Astrocyte (in vitro differentiated cells and primary cell): ENCODE measurements at regions not wholly inside any gene's neighbourhood (a gene's known extent, or its start where the extent isn't known, plus 50 kb on each side); places are given as distances from the start of the nearest gene placed in this dataset.

ENCODE experiments used
- DNase-seq: peaks from one replicate; pipeline ENCODE4 v3.0.0-alpha.2; 2010; ENCODE audit warnings: low read depth
- FAIRE-seq: peaks from 2 replicates; lab custom pipeline; 2011; peaks lifted over from hg19 to GRCh38; lab: Jason Lieb, UNC
- H2AFZ ChIP-seq: 2 replicates; pipeline ENCODE4 v1.6.0; 2012; ENCODE audit warnings: low read depth, low read length, inconsistent platforms
- H3K27ac ChIP-seq: 2 replicates; pipeline ENCODE4 v1.5.1; 2011; ENCODE audit warnings: low read depth, low read length, inconsistent platforms
- H3K27me3 ChIP-seq: 2 replicates; pipeline ENCODE4 v1.6.0; 2011; ENCODE audit warnings: low read length, inconsistent platforms; ENCODE audit not compliant: insufficient read depth
- H3K36me3 ChIP-seq: 2 replicates; pipeline ENCODE4 v1.5.1; 2011; ENCODE audit warnings: low read length, inconsistent platforms; ENCODE audit not compliant: insufficient read depth
- H3K4me1 ChIP-seq: 2 replicates; pipeline ENCODE4 v1.5.1; 2011; ENCODE audit warnings: low read length, inconsistent platforms; ENCODE audit not compliant: insufficient read depth
- H3K4me2 ChIP-seq: 2 replicates; pipeline ENCODE4 v1.6.0; 2012; ENCODE audit warnings: low read length, inconsistent platforms
- H3K4me3 ChIP-seq: 2 replicates; pipeline ENCODE4 v1.5.1; 2011; ENCODE audit warnings: low read depth, mild to moderate bottlenecking, low read length, inconsistent platforms; ENCODE audit not compliant: insufficient read depth
- H3K79me2 ChIP-seq: 2 replicates; pipeline ENCODE4 v1.6.0; 2012; ENCODE audit warnings: mild to moderate bottlenecking, low read length, inconsistent platforms; ENCODE audit not compliant: insufficient read depth
- H3K9ac ChIP-seq: 2 replicates; pipeline ENCODE4 v1.6.0; 2012; ENCODE audit warnings: mild to moderate bottlenecking, low read length, inconsistent platforms
- H3K9me3 ChIP-seq: 2 replicates; pipeline ENCODE4 v1.5.1; 2012; ENCODE audit warnings: low read depth, mild to moderate bottlenecking, low read length, inconsistent platforms; ENCODE audit not compliant: insufficient read depth
- H4K20me1 ChIP-seq: 2 replicates; pipeline ENCODE4 v1.6.0; 2012; ENCODE audit warnings: low read length, inconsistent platforms; ENCODE audit not compliant: insufficient read depth
- H3K27ac Mint-ChIP-seq: one replicate; pipeline ENCODE4 v1.8.0; 2021; ENCODE audit warnings: mild to moderate bottlenecking, mixed read lengths; ENCODE audit not compliant: unreplicated experiment
- H3K27me3 Mint-ChIP-seq: one replicate; pipeline ENCODE4 v1.8.0; 2021; ENCODE audit warnings: low read depth, mixed read lengths; ENCODE audit not compliant: unreplicated experiment
- H3K36me3 Mint-ChIP-seq: one replicate; pipeline ENCODE4 v1.8.0; 2021; ENCODE audit warnings: low read depth, mixed read lengths; ENCODE audit not compliant: unreplicated experiment
- H3K4me1 Mint-ChIP-seq: one replicate; pipeline ENCODE4 v1.8.0; 2021; ENCODE audit warnings: low read depth, mixed read lengths; ENCODE audit not compliant: unreplicated experiment
- H3K4me3 Mint-ChIP-seq: one replicate; pipeline ENCODE4 v1.8.0; 2021; ENCODE audit warnings: mild to moderate bottlenecking, moderate library complexity, mixed read lengths; ENCODE audit not compliant: unreplicated experiment
- H3K9me3 Mint-ChIP-seq: one replicate; pipeline ENCODE4 v1.8.0; 2021; ENCODE audit warnings: mild to moderate bottlenecking, mixed read lengths; ENCODE audit not compliant: unreplicated experiment
- CTCF ChIP-seq: IDR thresholded peaks from 2 replicates; pipeline ENCODE4 v1.5.1; 2011; ENCODE audit warnings: low read depth, mild to moderate bottlenecking, inconsistent platforms, low read length, moderate library complexity; ENCODE audit not compliant: insufficient read depth
- EZH2 ChIP-seq: IDR thresholded peaks from 2 replicates; pipeline ENCODE4 v1.6.1; 2012; ENCODE audit warnings: mild to moderate bottlenecking, low read length, inconsistent platforms; ENCODE audit not compliant: insufficient read depth

- H3K4me2 ChIP-seq = no peak overlapping the region
- no peak overlapping the region for H2AFZ ChIP-seq
- FAIRE-seq (no peak), DNase-seq (no peak)
- no peak overlapping the region for H3K4me3 ChIP-seq
- no peaks in the 10 kb centered on the region for H3K79me2 ChIP-seq
- peaks cover 8% of the 10 kb centered on the region for H3K27me3 Mint-ChIP-seq
- no peaks in the 10 kb centered on the region for H3K9me3 ChIP-seq
- no peaks in the 10 kb centered on the region for H4K20me1 ChIP-seq
- H3K27ac Mint-ChIP-seq = no peak overlapping the region
- no peak overlapping the region for H3K9ac ChIP-seq
- no peak overlapping the region for H3K27ac ChIP-seq
- H3K4me1 Mint-ChIP-seq = peaks cover 9% of the 10 kb centered on the region
- no peaks in the 10 kb centered on the region for H3K27me3 ChIP-seq
- H3K9me3 Mint-ChIP-seq = no peaks in the 10 kb centered on the region
- H3K36me3 ChIP-seq = no peaks in the 10 kb centered on the region
- no peaks in the 10 kb centered on the region for H3K4me1 ChIP-seq
- TF ChIP-seq CTCF = no peak
- no peak for TF ChIP-seq EZH2
- H3K36me3 Mint-ChIP-seq = no peaks in the 10 kb centered on the region
- H3K4me3 Mint-ChIP-seq = no peak overlapping the region
Observed at GRCh38 chr10:44289125-44289524, 95.8 kb downstream of the CXCL12 start.

GRCh38 chr10:44287408-44287807, 97.5 kb downstream of the CXCL12 start:
- H3K4me2 ChIP-seq = no peak overlapping the region
- no peaks in the 10 kb centered on the region for H3K27me3 ChIP-seq
- Mint-ChIP-seq H3K27ac (no peak overlapping the region), H3K4me3 (no peak overlapping the region), H3K27me3 (peaks cover 10% of the 10 kb centered on the region), H3K4me1 (peaks cover 9% of the 10 kb centered on the region), H3K36me3 (no peaks in the 10 kb centered on the region), H3K9me3 (no peaks in the 10 kb centered on the region)
- H3K4me1 ChIP-seq = no peaks in the 10 kb centered on the region
- H3K27ac ChIP-seq = no peak overlapping the region
- no peak overlapping the region for H3K9ac ChIP-seq
- no peaks in the 10 kb centered on the region for H3K79me2 ChIP-seq
- H2AFZ ChIP-seq = no peak overlapping the region
- DNase-seq (no peak), FAIRE-seq (no peak)
- TF ChIP-seq EZH2 = no peak
- no peak for TF ChIP-seq CTCF
- H3K36me3 ChIP-seq = no peaks in the 10 kb centered on the region
- no peaks in the 10 kb centered on the region for H3K9me3 ChIP-seq
- H3K4me3 ChIP-seq = no peak overlapping the region
- H4K20me1 ChIP-seq = no peaks in the 10 kb centered on the region

GRCh38 chr10:44284198-44285084, 100.5 kb downstream of the CXCL12 start:
- FAIRE-seq (peak; percentile 5), DNase-seq (no peak)
- Histone ChIP-seq H3K4me1 (no peaks in the 10 kb centered on the region), H3K9me3 (no peaks in the 10 kb centered on the region), H2AFZ (no peak overlapping the region), H4K20me1 (no peaks in the 10 kb centered on the region), H3K36me3 (no peaks in the 10 kb centered on the region), H3K79me2 (no peaks in the 10 kb centered on the region), H3K4me3 (no peak overlapping the region), H3K4me2 (no peak overlapping the region), H3K27ac (no peak overlapping the region), H3K27me3 (peaks cover 3% of the 10 kb centered on the region), H3K9ac (no peak overlapping the region)
- no peaks in the 10 kb centered on the region for H3K36me3 Mint-ChIP-seq
- TF ChIP-seq EZH2 (no peak), CTCF (no peak)
- peaks cover 7% of the 10 kb centered on the region for H3K27me3 Mint-ChIP-seq
- peaks cover 10% of the 10 kb centered on the region for H3K4me1 Mint-ChIP-seq
- no peak overlapping the region for H3K4me3 Mint-ChIP-seq
- H3K9me3 Mint-ChIP-seq = no peaks in the 10 kb centered on the region
- no peak overlapping the region for H3K27ac Mint-ChIP-seq
